A673 (cell line): ENCODE measurements at regions not wholly inside any gene's neighbourhood (a gene's known extent, or its start where the extent isn't known, plus 50 kb on each side); places are given as distances from the start of the nearest gene placed in this dataset.

ENCODE experiments used
- CTCF ChIP-seq: fragments of 300-800, 200-600 bp; sonication (generic); conservative IDR thresholded peaks from 2 replicates; pipeline ENCODE4 v1.5.1; 2017; ENCODE audit warnings: low read depth, mild to moderate bottlenecking, antibody characterized with exemption, low read length, moderate library complexity, mixed read lengths
- EZH2 ChIP-seq: fragments of 200-600 bp; sonication (generic); IDR thresholded peaks from 2 replicates; pipeline ENCODE4 v1.6.1; 2017; ENCODE audit warnings: borderline replicate concordance, low read depth, mild to moderate bottlenecking, mixed read lengths, antibody characterized with exemption, low read length; ENCODE audit not compliant: poor library complexity, severe bottlenecking

- no peak for TF ChIP-seq CTCF
- no peak for TF ChIP-seq EZH2
Measured at GRCh38 chr6:845101-845500, 152.2 kb upstream of the EXOC2 start.
